BJ (cell line): ENCODE measurements at regions not wholly inside any gene's neighbourhood (a gene's known extent, or its start where the extent isn't known, plus 50 kb on each side); places are given as distances from the start of the nearest gene placed in this dataset.
"Not testable (repeated sequence)": the region's sequence is repeated elsewhere in the genome, so short reads cannot be mapped to it uniquely, and the experiment has no call there.

Source experiments
- CTCF ChIA-PET: fragments of 350-600 bp; formaldehyde crosslinking; extraction: SDS; loops from one replicate; lab custom pipeline; 2021; ENCODE audit warnings: antibody characterized with exemption, inconsistent platforms; lab: Yijun Ruan, JAX
- POLR2A ChIA-PET: fragments of 300-600 bp; sonication (Branson Sonifier 250); formaldehyde crosslinking; extraction: SDS; loops from one replicate; lab custom pipeline; 2021; ENCODE audit warnings: antibody characterized with exemption; lab: Charles Lee
- DNase-seq: peaks from one replicate; pipeline ENCODE4 v3.0.0-alpha.2; 2011; ENCODE audit warnings: low read depth
- H3K27me3 ChIP-seq: 2 replicates; pipeline ENCODE4 v1.6.0; 2011; ENCODE audit warnings: low read length; ENCODE audit not compliant: control insufficient read depth, insufficient read depth
- H3K36me3 ChIP-seq: 2 replicates; pipeline ENCODE4 v1.5.1; 2011; ENCODE audit warnings: low read length; ENCODE audit not compliant: control insufficient read depth, insufficient read depth
- H3K4me3 ChIP-seq: 2 replicates; pipeline ENCODE4 v1.5.1; 2011; ENCODE audit warnings: low read depth, mild to moderate bottlenecking, control low read depth, low read length
- TF ChIP-seq, protein P1 (sequence below): IDR thresholded peaks from 2 replicates; pipeline ENCODE4 v1.5.1; 2011; ENCODE audit warnings: low read depth, mild to moderate bottlenecking, control low read depth, inconsistent platforms, low read length, moderate library complexity; ENCODE audit not compliant: insufficient read depth

DNA sequence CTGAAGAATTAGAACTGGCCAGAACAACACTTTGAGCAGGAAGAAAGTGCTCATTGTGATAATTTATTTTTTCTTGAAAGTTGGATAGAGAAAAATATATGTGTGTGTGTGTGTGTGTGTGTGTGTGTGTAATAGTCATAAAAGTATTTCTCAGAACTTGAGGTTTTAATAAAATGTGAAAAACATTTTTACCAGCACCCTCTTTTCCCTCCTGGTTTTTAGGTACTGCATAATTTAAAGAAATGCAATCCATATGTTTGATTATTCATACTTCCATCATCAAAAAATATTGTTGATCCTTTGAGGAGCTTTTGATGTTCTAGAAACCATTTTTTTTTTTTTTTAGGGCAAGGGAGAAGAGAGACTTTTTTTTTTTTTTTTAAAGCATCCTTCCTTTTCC, 66.8 kb upstream of the JUN start:
- TF ChIP-seq, protein P1, sequence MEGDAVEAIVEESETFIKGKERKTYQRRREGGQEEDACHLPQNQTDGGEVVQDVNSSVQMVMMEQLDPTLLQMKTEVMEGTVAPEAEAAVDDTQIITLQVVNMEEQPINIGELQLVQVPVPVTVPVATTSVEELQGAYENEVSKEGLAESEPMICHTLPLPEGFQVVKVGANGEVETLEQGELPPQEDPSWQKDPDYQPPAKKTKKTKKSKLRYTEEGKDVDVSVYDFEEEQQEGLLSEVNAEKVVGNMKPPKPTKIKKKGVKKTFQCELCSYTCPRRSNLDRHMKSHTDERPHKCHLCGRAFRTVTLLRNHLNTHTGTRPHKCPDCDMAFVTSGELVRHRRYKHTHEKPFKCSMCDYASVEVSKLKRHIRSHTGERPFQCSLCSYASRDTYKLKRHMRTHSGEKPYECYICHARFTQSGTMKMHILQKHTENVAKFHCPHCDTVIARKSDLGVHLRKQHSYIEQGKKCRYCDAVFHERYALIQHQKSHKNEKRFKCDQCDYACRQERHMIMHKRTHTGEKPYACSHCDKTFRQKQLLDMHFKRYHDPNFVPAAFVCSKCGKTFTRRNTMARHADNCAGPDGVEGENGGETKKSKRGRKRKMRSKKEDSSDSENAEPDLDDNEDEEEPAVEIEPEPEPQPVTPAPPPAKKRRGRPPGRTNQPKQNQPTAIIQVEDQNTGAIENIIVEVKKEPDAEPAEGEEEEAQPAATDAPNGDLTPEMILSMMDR: no peak
- no peak overlapping the region for H3K4me3 ChIP-seq
- ChIA-PET CTCF (interaction anchor here (0.6 to 0.7 kb wide), 5 partner anchors 14 to 604 kb away, joined by 3 to 4 read pairs (median 3); partner anchors contain the start of gene JUN), POLR2A (no interaction called here)
- no peak for DNase-seq
- no peaks in the 10 kb centered on the region for H3K27me3 ChIP-seq
- no peaks in the 10 kb centered on the region for H3K36me3 ChIP-seq

DNA sequence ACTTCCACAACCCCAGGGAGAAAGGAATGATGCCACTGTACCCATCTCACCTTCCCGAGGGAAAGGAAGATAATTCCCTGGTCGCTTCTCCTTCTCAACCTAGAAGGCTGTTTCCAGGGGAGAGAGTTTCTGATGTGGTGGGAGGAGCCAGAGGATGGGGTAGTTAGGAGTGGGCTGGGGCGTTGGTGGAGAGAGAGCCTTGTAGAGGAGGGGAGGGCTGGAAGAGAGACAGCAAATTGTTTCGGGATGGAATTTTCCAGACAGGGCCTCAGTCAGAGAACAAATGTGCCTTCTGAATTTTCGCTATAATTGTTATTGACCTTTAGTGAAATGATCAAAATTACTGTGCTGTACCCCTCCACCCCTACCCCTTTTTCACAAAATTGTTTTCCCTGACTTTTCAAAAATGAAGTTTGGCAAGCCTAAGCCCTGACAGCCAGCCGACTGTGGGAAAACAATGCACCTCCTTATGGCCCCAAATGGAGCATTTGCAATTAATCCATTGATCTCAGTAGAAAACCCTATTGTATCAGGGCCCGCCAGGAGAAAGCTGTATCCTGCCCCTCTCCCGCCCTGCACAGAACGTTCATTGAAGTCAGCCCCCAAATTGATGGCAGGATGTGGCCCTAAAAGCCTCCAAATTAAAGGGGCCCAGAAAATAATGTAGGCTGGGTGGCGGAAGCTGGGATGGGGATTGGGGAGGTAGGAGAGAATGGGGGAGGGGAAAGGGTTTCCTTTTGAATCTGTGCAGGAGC, 69.1 kb upstream of the JUN start:
- POLR2A ChIA-PET: no interaction called here
- no peak for DNase-seq
- no peaks in the 10 kb centered on the region for H3K36me3 ChIP-seq
- H3K4me3 ChIP-seq: no peak overlapping the region
- CTCF ChIA-PET: no interaction called here
- TF ChIP-seq, protein P1: no peak
- H3K27me3 ChIP-seq: no peaks in the 10 kb centered on the region

DNA sequence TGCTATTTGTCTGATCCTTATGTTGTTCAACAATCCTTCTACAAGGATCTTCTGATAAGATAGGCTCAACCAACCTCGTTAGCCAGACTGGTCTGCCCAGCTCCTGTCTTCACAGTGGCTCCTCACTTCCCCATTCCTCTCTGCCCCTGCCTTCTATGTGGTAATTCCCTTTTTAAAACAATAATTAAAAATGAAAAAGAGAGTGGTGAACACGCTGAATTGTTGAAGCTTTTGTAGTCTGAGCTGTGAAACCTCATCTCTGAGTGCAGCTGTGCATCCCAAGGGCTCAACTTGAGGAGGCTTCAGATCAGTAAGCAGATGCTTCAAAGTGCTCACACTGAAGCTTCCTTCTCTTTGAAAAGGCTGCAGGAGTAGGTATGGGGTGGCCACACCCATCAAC, 70.7 kb upstream of the JUN start:
- no peak overlapping the region for H3K4me3 ChIP-seq
- no peaks in the 10 kb centered on the region for H3K36me3 ChIP-seq
- TF ChIP-seq, protein P1: no peak
- H3K27me3 ChIP-seq: no peaks in the 10 kb centered on the region
- DNase-seq: no peak
- ChIA-PET POLR2A (no interaction called here), CTCF (interaction anchor here (1.0 to 1.2 kb wide), 4 partner anchors 11 to 863 kb away, joined by 3 read pairs; no protein-coding TSS in a partner anchor)

DNA sequence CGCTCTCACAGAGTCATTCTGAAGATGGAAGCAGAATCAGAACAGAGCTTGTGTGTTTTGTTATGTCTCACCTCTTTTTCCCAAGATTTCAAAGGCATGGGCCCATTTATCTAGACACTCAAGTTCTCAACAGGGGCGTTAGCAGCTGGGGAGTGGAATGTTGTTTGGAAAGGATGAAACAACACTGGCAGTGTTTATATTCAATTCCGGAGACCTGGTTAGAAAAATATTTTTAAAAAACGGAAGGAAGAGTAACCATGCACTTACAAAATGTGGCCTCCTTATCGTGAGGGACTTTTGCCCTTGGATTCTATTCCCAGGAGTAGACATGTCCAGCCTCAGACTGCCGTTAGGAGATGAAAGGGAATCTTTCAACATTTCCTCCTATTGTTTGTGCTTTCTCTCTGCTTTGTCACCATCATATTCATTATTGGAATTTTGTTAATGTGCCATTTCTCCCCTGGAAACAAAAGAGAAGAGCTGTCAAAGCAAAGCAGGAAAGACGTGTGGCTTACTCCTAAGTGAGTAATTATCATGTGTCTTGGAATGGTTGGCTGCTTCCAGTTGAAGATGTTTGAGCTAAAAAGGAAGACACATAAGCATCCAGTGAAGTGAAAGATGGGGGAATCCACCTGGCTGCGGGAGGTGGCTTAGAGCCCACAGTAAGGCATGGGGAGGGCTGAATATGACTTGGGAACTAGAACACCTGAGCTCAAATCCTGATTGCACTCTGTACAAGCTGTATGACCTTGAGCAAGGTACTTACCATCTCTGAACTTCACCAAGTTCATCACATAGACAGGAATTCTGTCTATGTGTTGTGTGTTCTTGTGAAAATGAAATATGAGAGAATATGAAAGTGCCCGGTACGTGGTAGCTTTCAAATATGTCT, 71.7 kb upstream of the JUN start:
- no peaks in the 10 kb centered on the region for H3K36me3 ChIP-seq
- DNase-seq: no peak
- ChIA-PET CTCF (interaction anchor here (1.0 to 1.2 kb wide), 2 partner anchors 203 to 862 kb away, joined by 3 read pairs; no protein-coding TSS in a partner anchor), POLR2A (no interaction called here)
- no peaks in the 10 kb centered on the region for H3K27me3 ChIP-seq
- TF ChIP-seq, protein P1: no peak
- no peak overlapping the region for H3K4me3 ChIP-seq

DNA sequence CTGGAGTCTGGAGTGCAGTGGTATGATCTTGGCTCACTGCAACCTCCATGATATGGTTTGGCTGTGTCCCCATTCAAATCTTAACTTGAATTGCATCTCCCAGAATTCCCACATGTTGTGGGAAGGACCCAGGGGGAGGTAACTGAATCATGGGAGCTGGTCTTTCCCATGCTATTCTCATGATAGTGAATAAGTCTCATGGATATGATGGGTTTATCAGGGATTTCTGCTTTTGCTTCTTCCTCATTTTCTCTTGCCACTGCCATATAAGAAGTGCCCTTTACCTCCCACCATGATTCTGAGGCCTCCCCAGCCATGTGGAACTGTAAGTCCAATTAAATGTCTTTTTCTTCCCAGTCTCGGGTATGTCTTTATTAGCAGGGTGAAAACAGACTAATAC, 72.4 kb upstream of the JUN start:
- H3K36me3 ChIP-seq, DNase-seq, H3K4me3 ChIP-seq, CTCF ChIA-PET, POLR2A ChIA-PET, H3K27me3 ChIP-seq: not testable (repeated sequence)
